ENCODE measurements at regions not wholly inside any gene's neighbourhood (a gene's known extent, or its start where the extent isn't known, plus 50 kb on each side); places are given as distances from the start of the nearest gene placed in this dataset.

GRCh38 chr9:107635101-107635802 is 145.7 kb upstream of the KLF4 start:
- peak overlapping the region; percentile 20 for H3K27ac Mint-ChIP-seq (ENCODE audit: unreplicated experiment)
- no peaks in the 10 kb centered on the region for H3K27me3 Mint-ChIP-seq (ENCODE audit: unreplicated experiment)
- TF ChIP-seq, protein P1, sequence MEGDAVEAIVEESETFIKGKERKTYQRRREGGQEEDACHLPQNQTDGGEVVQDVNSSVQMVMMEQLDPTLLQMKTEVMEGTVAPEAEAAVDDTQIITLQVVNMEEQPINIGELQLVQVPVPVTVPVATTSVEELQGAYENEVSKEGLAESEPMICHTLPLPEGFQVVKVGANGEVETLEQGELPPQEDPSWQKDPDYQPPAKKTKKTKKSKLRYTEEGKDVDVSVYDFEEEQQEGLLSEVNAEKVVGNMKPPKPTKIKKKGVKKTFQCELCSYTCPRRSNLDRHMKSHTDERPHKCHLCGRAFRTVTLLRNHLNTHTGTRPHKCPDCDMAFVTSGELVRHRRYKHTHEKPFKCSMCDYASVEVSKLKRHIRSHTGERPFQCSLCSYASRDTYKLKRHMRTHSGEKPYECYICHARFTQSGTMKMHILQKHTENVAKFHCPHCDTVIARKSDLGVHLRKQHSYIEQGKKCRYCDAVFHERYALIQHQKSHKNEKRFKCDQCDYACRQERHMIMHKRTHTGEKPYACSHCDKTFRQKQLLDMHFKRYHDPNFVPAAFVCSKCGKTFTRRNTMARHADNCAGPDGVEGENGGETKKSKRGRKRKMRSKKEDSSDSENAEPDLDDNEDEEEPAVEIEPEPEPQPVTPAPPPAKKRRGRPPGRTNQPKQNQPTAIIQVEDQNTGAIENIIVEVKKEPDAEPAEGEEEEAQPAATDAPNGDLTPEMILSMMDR (IDR thresholded peaks at IDR 0.05) = no peak
- H3K4me1 Mint-ChIP-seq (ENCODE audit: unreplicated experiment) = peaks cover 38% of the 10 kb centered on the region
- no peaks in the 10 kb centered on the region for H3K36me3 Mint-ChIP-seq (ENCODE audit: unreplicated experiment)
- no peak overlapping the region for H3K4me3 Mint-ChIP-seq (ENCODE audit: unreplicated experiment)
- no peaks in the 10 kb centered on the region for H3K9me3 Mint-ChIP-seq (ENCODE audit: unreplicated experiment)
- no peak for DNase-seq (ENCODE audit: extremely low spot score, unreplicated experiment)

- Mint-ChIP-seq H3K27me3 (ENCODE audit: unreplicated experiment) (no peaks in the 10 kb centered on the region), H3K4me1 (ENCODE audit: unreplicated experiment) (peaks cover 26% of the 10 kb centered on the region), H3K36me3 (ENCODE audit: unreplicated experiment) (no peaks in the 10 kb centered on the region), H3K9me3 (ENCODE audit: unreplicated experiment) (no peaks in the 10 kb centered on the region), H3K4me3 (ENCODE audit: unreplicated experiment) (no peak overlapping the region), H3K27ac (ENCODE audit: unreplicated experiment) (no peak overlapping the region)
- TF ChIP-seq, protein P1 (IDR thresholded peaks at IDR 0.05) = no peak
- DNase-seq (ENCODE audit: extremely low spot score, unreplicated experiment) = no peak
Measured at GRCh38 chr9:107633406-107633805, 143.8 kb upstream of the KLF4 start.

GRCh38 chr9:107632661-107633060 is 143.1 kb upstream of the KLF4 start:
- H3K27ac Mint-ChIP-seq (ENCODE audit: unreplicated experiment) = no peak overlapping the region
- no peak for DNase-seq (ENCODE audit: extremely low spot score, unreplicated experiment)
- H3K4me3 Mint-ChIP-seq (ENCODE audit: unreplicated experiment) = no peak overlapping the region
- no peaks in the 10 kb centered on the region for H3K27me3 Mint-ChIP-seq (ENCODE audit: unreplicated experiment)
- H3K4me1 Mint-ChIP-seq (ENCODE audit: unreplicated experiment) = peaks cover 32% of the 10 kb centered on the region
- no peaks in the 10 kb centered on the region for H3K9me3 Mint-ChIP-seq (ENCODE audit: unreplicated experiment)
- TF ChIP-seq, protein P1 (IDR thresholded peaks at IDR 0.05) = no peak
- no peaks in the 10 kb centered on the region for H3K36me3 Mint-ChIP-seq (ENCODE audit: unreplicated experiment)

GRCh38 chr9:107632216-107632615 is 142.6 kb upstream of the KLF4 start:
- Mint-ChIP-seq H3K27me3 (ENCODE audit: unreplicated experiment) (no peaks in the 10 kb centered on the region), H3K36me3 (ENCODE audit: unreplicated experiment) (no peaks in the 10 kb centered on the region), H3K9me3 (ENCODE audit: unreplicated experiment) (no peaks in the 10 kb centered on the region), H3K4me1 (ENCODE audit: unreplicated experiment) (peaks cover 32% of the 10 kb centered on the region), H3K27ac (ENCODE audit: unreplicated experiment) (no peak overlapping the region), H3K4me3 (ENCODE audit: unreplicated experiment) (no peak overlapping the region)
- TF ChIP-seq, protein P1 (IDR thresholded peaks at IDR 0.05) = no peak
- DNase-seq (ENCODE audit: extremely low spot score, unreplicated experiment) = no peak

GRCh38 chr9:107631788-107632187 is 142.2 kb upstream of the KLF4 start:
- Mint-ChIP-seq H3K36me3 (ENCODE audit: unreplicated experiment) (no peaks in the 10 kb centered on the region), H3K4me1 (ENCODE audit: unreplicated experiment) (peaks cover 28% of the 10 kb centered on the region), H3K4me3 (ENCODE audit: unreplicated experiment) (no peak overlapping the region), H3K27me3 (ENCODE audit: unreplicated experiment) (no peaks in the 10 kb centered on the region), H3K27ac (ENCODE audit: unreplicated experiment) (no peak overlapping the region), H3K9me3 (ENCODE audit: unreplicated experiment) (no peaks in the 10 kb centered on the region)
- DNase-seq (ENCODE audit: extremely low spot score, unreplicated experiment) = no peak
- TF ChIP-seq, protein P1 (IDR thresholded peaks at IDR 0.05) = no peak

All from osteocyte (in vitro differentiated cells).